GM23248 (cell line): ENCODE measurements at regions not wholly inside any gene's neighbourhood (a gene's known extent, or its start where the extent isn't known, plus 50 kb on each side); places are given as distances from the start of the nearest gene placed in this dataset.

Source experiments
- EZH2 ChIP-seq: fragments of 200-600 bp; sonication (generic); IDR thresholded peaks from 2 replicates; pipeline ENCODE4 v1.6.1; 2018; ENCODE audit warnings: antibody characterized with exemption, mild to moderate bottlenecking; ENCODE audit not compliant: insufficient read depth, poor library complexity, severe bottlenecking
- EZH2phosphoT487 ChIP-seq: fragments of 200-600 bp; sonication (generic); IDR thresholded peaks from 2 replicates; pipeline ENCODE4 v1.6.1; 2018; ENCODE audit warnings: antibody characterized with exemption, moderate library complexity, mild to moderate bottlenecking, low read depth; ENCODE audit not compliant: insufficient read depth

GRCh38 chr7:155392726-155393570 lies 65.0 kb upstream of the EN2 start:
- TF ChIP-seq EZH2, result no peak
- TF ChIP-seq EZH2phosphoT487, result no peak
